GM12801 (cell line): ENCODE measurements at regions not wholly inside any gene's neighbourhood (a gene's known extent, or its start where the extent isn't known, plus 50 kb on each side); places are given as distances from the start of the nearest gene placed in this dataset.

Experiments
- TF ChIP-seq, protein P1 (sequence below): IDR thresholded peaks from one replicate; pipeline ENCODE4 v1.5.1; 2011; ENCODE audit warnings: control low read depth; ENCODE audit not compliant: insufficient read length; ENCODE audit errors: extremely low read depth

DNA sequence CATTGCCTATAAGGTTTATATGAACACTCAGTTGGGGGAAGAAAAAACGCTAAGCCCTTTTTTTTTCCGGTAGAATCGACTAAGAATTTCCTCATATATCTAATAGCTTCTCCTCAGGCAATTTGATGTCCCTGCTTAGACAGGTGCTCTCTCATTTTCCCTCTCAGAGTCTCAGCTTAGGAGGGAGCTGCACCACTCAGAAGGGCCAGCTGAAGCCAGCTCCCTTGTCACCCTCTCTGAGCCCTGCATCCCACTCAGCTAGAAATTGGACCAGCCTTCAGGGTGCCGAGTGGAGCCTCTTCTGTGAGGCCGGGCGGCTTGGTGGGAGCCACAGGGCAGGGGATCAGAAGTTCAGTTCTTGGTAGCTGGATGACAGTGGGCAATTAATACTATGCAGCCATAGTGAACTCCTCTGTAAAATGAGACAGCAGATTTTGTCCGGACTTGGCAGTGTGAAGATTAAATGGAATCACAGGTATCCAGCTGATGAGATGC lies 368.5 kb downstream of the MAFB start:
- TF ChIP-seq, protein P1, sequence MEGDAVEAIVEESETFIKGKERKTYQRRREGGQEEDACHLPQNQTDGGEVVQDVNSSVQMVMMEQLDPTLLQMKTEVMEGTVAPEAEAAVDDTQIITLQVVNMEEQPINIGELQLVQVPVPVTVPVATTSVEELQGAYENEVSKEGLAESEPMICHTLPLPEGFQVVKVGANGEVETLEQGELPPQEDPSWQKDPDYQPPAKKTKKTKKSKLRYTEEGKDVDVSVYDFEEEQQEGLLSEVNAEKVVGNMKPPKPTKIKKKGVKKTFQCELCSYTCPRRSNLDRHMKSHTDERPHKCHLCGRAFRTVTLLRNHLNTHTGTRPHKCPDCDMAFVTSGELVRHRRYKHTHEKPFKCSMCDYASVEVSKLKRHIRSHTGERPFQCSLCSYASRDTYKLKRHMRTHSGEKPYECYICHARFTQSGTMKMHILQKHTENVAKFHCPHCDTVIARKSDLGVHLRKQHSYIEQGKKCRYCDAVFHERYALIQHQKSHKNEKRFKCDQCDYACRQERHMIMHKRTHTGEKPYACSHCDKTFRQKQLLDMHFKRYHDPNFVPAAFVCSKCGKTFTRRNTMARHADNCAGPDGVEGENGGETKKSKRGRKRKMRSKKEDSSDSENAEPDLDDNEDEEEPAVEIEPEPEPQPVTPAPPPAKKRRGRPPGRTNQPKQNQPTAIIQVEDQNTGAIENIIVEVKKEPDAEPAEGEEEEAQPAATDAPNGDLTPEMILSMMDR, result no peak

DNA sequence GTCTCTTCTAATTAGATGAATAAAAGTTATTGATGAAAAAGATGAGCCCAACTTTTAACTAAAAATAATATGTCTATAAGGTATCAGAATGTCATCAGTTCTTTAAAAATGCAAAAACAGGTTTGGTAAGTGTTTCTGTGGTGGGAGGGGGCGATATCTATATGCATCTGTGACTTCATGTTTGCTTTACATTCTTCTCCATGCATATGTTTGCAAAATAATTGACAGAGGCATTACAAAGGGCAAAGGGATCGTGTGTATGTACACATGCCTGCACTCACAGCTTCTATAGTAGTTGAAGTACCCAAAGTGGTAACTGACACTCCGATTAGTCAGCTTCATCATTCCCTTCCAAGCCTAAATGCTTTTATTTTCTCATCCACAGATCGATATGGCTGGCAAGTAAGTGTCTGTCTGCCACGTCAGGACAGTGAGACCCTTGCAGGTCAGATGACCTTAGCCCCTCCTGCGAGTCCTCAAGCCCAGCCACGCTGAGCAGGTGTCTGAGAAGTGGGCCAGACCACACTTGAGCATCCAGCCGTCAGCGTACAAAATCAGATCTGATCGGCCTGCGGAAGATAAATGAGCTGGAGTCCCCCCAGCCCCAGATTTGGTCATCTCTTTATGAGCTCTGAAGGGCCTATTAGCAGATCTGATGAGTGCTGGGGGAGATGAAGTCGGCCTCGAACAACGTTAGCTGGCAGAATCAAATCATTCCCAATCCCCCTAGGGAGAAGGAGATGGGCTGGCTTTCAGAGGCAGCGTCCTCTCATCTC lies 369.1 kb downstream of the MAFB start:
- TF ChIP-seq, protein P1, result no peak

DNA sequence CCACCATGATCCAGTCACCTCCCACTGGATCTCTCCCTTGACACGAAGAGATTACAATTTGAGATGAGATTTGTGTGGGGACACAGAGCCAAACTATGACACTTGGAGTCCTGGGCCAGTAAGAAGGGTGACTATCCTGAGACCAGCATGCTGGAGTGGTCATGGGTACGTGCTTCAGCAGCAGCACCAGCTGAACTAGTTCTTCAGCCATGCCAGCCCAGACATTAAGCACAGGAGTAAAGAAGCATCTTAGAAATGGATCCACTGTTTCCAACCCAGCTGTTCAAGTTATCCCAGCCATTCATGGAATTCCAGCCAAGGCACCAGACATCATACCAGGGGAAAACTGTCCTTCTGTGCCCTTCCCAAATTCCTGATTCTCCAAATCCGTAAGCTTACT lies 370.0 kb downstream of the MAFB start:
- TF ChIP-seq, protein P1, result no peak

DNA sequence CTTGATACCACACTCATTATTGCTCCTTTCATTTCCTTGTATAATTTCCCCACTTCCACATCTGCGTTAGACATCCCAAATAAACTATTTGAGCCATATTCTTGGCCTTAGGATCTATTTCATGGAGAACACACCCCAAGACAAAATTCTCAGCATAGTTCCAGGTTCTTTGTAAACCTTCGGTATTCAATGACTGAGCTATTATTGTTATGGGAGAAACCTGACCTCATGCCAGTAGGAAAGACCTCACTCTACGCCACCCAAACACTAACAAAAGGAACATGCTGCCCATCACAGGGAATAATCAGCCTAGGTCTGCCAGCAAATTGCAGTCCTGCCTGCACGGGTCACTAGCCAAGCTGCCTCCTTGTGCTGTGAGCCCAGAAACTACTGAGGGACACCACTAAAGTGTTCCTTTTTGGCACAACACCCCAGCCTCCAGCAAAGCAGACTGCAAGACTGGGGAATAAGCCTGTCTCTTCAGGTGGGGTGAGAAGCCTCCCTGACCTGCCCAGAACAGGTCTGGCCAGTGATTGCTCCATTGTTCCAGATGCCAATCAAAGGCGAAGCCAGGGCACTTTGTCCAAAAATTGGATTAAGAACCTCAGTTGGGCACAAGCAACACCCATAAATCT lies 371.8 kb downstream of the MAFB start:
- TF ChIP-seq, protein P1, result no peak

DNA sequence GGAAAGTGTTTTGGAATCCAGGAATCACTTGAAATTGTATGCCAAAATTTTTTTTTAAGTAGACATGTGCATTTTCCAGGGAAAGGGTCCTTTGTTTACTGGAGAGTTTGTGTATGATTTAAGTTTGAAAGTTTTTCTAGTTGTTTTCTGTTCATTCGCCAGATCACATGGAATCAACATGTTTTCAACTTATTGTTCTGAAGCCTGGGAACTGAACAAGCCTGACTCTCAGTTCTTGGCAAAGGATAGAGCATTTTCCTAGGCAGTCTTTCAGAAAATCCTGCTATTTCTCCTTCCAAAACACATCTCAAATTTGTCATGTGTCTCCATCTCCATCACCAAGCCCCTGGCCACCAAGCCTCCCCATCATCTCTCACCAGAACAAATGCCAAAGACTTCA lies 374.8 kb downstream of the MAFB start:
- TF ChIP-seq, protein P1, result no peak

DNA sequence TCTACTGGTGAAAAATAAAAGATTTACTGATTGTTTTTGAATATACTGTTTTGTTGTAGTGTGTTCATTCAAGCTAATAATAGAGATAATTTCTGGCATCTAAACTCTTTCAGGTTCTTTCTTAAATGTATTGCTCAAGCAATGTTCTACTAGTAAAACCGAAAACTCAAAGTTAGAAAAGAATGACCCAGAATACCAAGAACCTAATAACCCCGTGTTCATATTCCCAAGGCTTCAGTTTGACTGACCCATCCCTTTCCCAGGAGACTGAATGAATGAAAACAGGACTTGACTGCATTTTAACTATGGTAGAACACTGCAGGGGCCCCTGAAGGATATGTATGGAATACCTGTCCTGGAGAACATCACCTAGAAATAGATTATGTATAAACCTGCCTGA lies 375.3 kb downstream of the MAFB start:
- TF ChIP-seq, protein P1, result no peak

DNA sequence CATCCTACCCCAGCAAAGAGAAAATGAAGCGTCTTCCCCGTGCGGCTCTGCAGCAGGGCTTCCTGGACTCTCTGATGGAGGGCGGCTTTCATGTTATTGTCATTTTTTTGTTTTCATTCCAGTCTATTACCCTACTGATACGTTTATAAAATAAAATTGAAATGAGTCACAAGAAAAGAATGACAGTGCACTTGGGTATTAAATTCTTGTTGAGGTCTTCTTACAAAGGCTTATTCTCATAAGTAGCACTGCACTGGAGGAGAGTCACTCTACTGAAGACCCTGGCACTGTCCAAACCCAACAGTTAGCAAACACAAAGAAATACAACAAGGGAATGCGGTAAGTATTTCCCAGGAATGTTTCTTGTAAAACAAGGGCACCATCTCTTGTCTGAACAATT lies 379.3 kb downstream of the MAFB start:
- TF ChIP-seq, protein P1, result no peak
